Upper lobe of left lung (tissue), 6 donors: ENCODE measurements at regions not wholly inside any gene's neighbourhood (a gene's known extent, or its start where the extent isn't known, plus 50 kb on each side); places are given as distances from the start of the nearest gene placed in this dataset.

ENCODE experiments used
- ATAC-seq, 2 donors: fragments of 200-7000 bp; cut with Tn5 transposase; one replicate each; pipeline ENCODE4 v1.9.1; 2022; ENCODE audit warnings: mild to moderate bottlenecking in 2 of 2, moderate library complexity in 2 of 2; ENCODE audit not compliant: low FRiP score in 2 of 2
- DNase-seq, 2 donors: peaks; one replicate each; pipeline ENCODE4 v3.0.0-alpha.2; 2019 to 2020
- H3K27ac ChIP-seq, 4 donors: fragments of 200-600 bp; sonication (generic); one replicate each; pipeline ENCODE4 v1.5.1; 2016 to 2019
- H3K27me3 ChIP-seq, 4 donors: fragments of 200-600 bp; sonication (generic); one replicate each; pipeline ENCODE4 v1.5.1; 2017 to 2019
- H3K36me3 ChIP-seq, 4 donors: fragments of 200-600 bp; sonication (generic); one replicate each; pipeline ENCODE4 v1.5.1; 2016 to 2019
- H3K4me1 ChIP-seq, 4 donors: fragments of 200-600 bp; sonication (generic); one replicate each; pipeline ENCODE4 v1.5.1; 2018 to 2019
- H3K4me3 ChIP-seq, 4 donors: fragments of 200-600 bp; sonication (generic); one replicate each; pipeline ENCODE4 v1.5.1; 2017 to 2019; ENCODE audit warnings: mild to moderate bottlenecking in 2 of 4, moderate library complexity in 1 of 4
- H3K9me3 ChIP-seq, 4 donors: fragments of 200-600 bp; sonication (generic); one replicate each; pipeline ENCODE4 v1.5.1; 2018 to 2019
- CTCF ChIP-seq, 6 experiments: fragments of 450-650 bp in 4 of 6; fragments of 200-600 bp in 2 of 6; sonication (generic) in 2 of 6; IDR thresholded peaks; one replicate each; pipeline ENCODE4 v1.5.1; 2016 to 2019; ENCODE audit warnings: antibody characterized with exemption in 6 of 6
- EP300 ChIP-seq, 4 donors: sonication (generic); formaldehyde crosslinking; IDR thresholded peaks; one replicate each; pipeline ENCODE4 v1.5.1; 2017; ENCODE audit warnings: antibody characterized with exemption in 4 of 4, control low read depth in 2 of 4
- POLR2A ChIP-seq, 4 donors: fragments of 450-650 bp; IDR thresholded peaks; one replicate each; pipeline ENCODE4 v1.5.1; 2016 to 2017; ENCODE audit warnings: antibody characterized with exemption in 4 of 4, mild to moderate bottlenecking in 2 of 4
- POLR2AphosphoS5 ChIP-seq, 2 donors: sonication (generic); formaldehyde crosslinking; IDR thresholded peaks; one replicate each; pipeline ENCODE4 v1.5.1; 2017; ENCODE audit warnings: antibody characterized with exemption in 2 of 2
- WGBS, 2 donors: methylation state at CpG; one replicate each; pipeline ENCODE4 v1.1.5; 2017 to 2018; 5-methylcytosine and 5-hydroxymethylcytosine counted together
- donor health status: DM: no; HTN: no; CAD: no; lungs with moderate emphysema.
- donor health status: DM: no; HTN: yes; CAD: no; lungs with severe emphysema.

- no peaks in the 10 kb centered on the region for H3K9me3 ChIP-seq
- TF ChIP-seq CTCF (IDR thresholded peaks at IDR 0.05) (no peak), EP300 (IDR thresholded peaks at IDR 0.05) (no peak), POLR2AphosphoS5 (IDR thresholded peaks at IDR 0.05) (no peak), POLR2A (IDR thresholded peaks at IDR 0.05) (no peak)
- H3K4me3 ChIP-seq, result no peak overlapping the region
- DNase-seq (no peak), ATAC-seq (no peak)
- H3K27me3 ChIP-seq, result no peaks in the 10 kb centered on the region
- H3K36me3 ChIP-seq, result no peaks in the 10 kb centered on the region
- WGBS, 2 donors, result 82 to 87% methylated on average over 1 of the region's 1 CpG
- no peaks in the 10 kb centered on the region for H3K4me1 ChIP-seq
- H3K27ac ChIP-seq, result no peak overlapping the region
Measured at GRCh38 chr4:15162046-15162445, 159.8 kb downstream of the CPEB2 start.

- WGBS, 2 donors, result 0 to 17% methylated on average over 2 of the region's 2 CpGs
- H3K4me3 ChIP-seq, result no peak overlapping the region
- H3K27me3 ChIP-seq, result no peaks in the 10 kb centered on the region
- no peaks in the 10 kb centered on the region for H3K9me3 ChIP-seq
- no peak for DNase-seq
- H3K36me3 ChIP-seq, result no peaks in the 10 kb centered on the region
- TF ChIP-seq CTCF (IDR thresholded peaks at IDR 0.05), result peak in 5 of 6 experiments; percentile 27 to 47 (median 36)
- no peak for TF ChIP-seq EP300 (IDR thresholded peaks at IDR 0.05)
- no peak overlapping the region for H3K27ac ChIP-seq
- H3K4me1 ChIP-seq, result no peaks in the 10 kb centered on the region
- peak in 1 of 2 donors; percentile 66 for ATAC-seq
Measured at GRCh38 chr4:15162465-15163283, 160.4 kb downstream of the CPEB2 start.

GRCh38 chr4:15163284-15163645 is 161.0 kb downstream of the CPEB2 start:
- ATAC-seq, result no peak
- 29 to 47% methylated on average over 4 of the region's 4 CpGs for WGBS, 2 donors

GRCh38 chr4:15164571-15164970 is 162.3 kb downstream of the CPEB2 start:
- no peak overlapping the region for H3K27ac ChIP-seq
- H3K4me1 ChIP-seq, result no peaks in the 10 kb centered on the region
- H3K9me3 ChIP-seq, result no peaks in the 10 kb centered on the region
- TF ChIP-seq EP300 (IDR thresholded peaks at IDR 0.05) (no peak), CTCF (IDR thresholded peaks at IDR 0.05) (no peak), POLR2AphosphoS5 (IDR thresholded peaks at IDR 0.05) (no peak), POLR2A (IDR thresholded peaks at IDR 0.05) (no peak)
- no peaks in the 10 kb centered on the region for H3K27me3 ChIP-seq
- H3K4me3 ChIP-seq, result no peak overlapping the region
- ATAC-seq (no peak), DNase-seq (no peak)
- no peaks in the 10 kb centered on the region for H3K36me3 ChIP-seq
- WGBS, 2 donors, result 71 to 75% methylated on average over 3 of the region's 3 CpGs

More at GRCh38 chr4:15163284-15163645, 161.0 kb downstream of the CPEB2 start:
- H3K27ac ChIP-seq, result no peak overlapping the region
- no peak overlapping the region for H3K4me3 ChIP-seq
- H3K4me1 ChIP-seq, result no peaks in the 10 kb centered on the region
- H3K27me3 ChIP-seq, result no peaks in the 10 kb centered on the region
- no peak for DNase-seq
- H3K36me3 ChIP-seq, result no peaks in the 10 kb centered on the region
- TF ChIP-seq POLR2A (IDR thresholded peaks at IDR 0.05) (no peak), EP300 (IDR thresholded peaks at IDR 0.05) (no peak), POLR2AphosphoS5 (IDR thresholded peaks at IDR 0.05) (no peak), CTCF (IDR thresholded peaks at IDR 0.05) (no peak)
- no peaks in the 10 kb centered on the region for H3K9me3 ChIP-seq

GRCh38 chr4:15167743-15168142 is 165.5 kb downstream of the CPEB2 start:
- TF ChIP-seq POLR2AphosphoS5 (IDR thresholded peaks at IDR 0.05) (no peak), EP300 (IDR thresholded peaks at IDR 0.05) (no peak), POLR2A (IDR thresholded peaks at IDR 0.05) (no peak), CTCF (IDR thresholded peaks at IDR 0.05) (no peak)
- ATAC-seq (no peak), DNase-seq (no peak)
- Histone ChIP-seq H3K36me3 (no peaks in the 10 kb centered on the region), H3K9me3 (peaks cover 0 to 9% (median 2%) of the 10 kb centered on the region in 4 donors), H3K4me1 (no peaks in the 10 kb centered on the region), H3K27me3 (no peaks in the 10 kb centered on the region), H3K4me3 (no peak overlapping the region), H3K27ac (no peak overlapping the region)
- WGBS, 2 donors, result 55 to 57% methylated on average over 2 of the region's 2 CpGs
